HG03060 (cell line): ENCODE measurements at regions not wholly inside any gene's neighbourhood (a gene's known extent, or its start where the extent isn't known, plus 50 kb on each side); places are given as distances from the start of the nearest gene placed in this dataset.
A peak's percentile ranks its signal among the peaks of the same experiment; 100 is the strongest.

ENCODE experiments used
- ATAC-seq: cut with Tn5 transposase; IDR thresholded peaks from one replicate; pipeline ENCODE4 v1.9.1; 2021; ENCODE audit warnings: low read depth, moderate number of reproducible peaks; ENCODE audit not compliant: unreplicated experiment

GRCh38 chr2:158049129-158049855, 52.4 kb upstream of the UPP2 start:
- ATAC-seq = no peak

DNA sequence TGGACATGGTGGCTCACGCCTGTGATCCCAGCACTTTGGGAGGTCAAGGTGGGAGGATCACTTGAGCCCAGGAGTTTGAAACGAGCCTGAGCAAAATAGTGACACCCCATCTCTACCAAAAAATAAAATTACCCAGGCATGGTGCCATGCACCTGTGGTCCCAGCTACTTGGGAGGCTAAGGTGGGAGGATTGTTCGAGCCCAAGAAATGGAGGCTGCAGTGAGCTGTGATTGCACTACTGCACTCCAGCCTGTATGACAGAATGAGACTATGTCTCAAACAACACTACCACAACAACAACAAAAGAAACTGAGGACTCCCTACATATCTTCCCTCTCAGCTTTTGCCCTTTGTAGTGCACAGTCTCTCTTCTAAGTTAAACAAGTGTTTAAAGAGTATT, 53.3 kb upstream of the UPP2 start:
- ATAC-seq = no peak

DNA sequence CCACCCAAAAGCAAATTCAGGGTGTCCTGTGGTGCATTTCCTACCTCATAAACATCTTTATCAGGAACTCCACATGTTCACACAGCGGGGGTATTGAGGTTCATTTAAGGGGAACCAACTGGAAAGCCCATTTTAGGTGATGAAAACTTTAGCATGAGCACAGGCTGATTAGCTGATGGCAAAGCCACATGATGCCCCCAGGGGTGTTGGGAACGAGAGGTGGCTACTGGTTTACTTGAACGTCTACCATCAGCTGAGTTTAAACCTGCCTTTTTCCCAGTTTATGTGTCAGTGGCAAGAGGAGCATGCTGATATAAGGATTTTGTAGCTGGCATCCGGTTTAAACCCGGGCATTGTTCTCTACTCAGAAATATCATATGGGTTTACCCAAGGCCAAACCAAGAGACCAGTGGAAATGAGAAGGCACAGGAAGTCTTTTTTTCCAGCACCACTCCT, 54.5 kb upstream of the UPP2 start:
- ATAC-seq = no peak

GRCh38 chr2:158046121-158046880, 55.4 kb upstream of the UPP2 start:
- ATAC-seq = no peak

DNA sequence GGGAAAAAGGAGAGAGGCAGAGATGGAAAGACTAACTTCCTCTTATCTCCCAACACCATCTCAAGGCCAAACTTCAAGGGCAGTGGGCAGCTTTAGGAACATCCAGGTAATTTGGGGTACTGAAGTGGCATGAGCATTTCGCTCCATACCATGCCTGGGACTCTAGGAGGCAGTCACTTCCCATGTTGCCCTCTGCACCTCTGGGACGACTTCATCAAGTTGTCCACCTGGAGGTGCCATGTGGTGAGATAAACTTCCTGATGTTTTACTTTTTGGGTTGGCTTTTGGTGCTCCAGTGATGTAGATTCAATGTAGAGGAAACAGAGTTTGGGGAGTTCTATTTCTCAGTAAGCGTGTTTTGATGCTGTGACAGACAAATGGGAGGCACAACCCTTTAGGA, 56.3 kb upstream of the UPP2 start:
- ATAC-seq = no peak

DNA sequence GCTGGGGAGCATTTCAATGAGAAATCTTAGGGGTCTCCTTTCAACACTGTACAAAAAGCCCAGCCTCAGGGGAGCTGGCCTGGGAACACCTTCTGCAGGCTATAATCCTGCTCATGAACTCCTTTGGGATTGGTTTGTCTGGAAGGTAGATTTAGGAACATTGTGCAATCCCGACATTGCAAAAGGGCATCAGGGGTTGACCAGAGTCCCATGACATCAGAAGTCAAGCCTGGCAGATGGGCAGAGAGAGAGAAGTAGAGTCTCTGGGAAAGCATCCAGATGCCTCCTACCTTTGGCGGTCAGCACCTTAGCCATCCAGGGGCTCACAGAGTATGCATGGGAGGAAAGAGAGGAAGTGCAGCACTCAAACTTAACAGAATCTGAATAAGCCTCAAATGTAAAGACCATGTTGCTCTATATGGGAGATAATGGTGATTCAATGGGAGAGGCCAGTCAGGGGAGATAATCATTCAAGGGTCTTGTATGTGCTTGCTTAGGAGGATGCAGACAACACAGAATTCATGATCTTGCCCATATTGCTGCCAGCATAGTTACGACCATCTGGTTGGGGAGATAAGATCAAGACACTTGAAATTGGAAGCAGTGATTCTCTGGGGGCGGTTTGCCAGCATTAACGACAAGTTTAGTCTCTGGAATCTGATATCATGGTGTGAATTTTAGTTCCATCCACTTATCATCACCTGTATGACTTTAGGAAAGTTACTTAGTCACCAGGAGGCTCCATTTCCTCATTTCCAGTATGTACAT, 58.3 kb upstream of the UPP2 start:
- ATAC-seq = no peak

GRCh38 chr2:158042666-158043065, 59.0 kb upstream of the UPP2 start:
- no peak for ATAC-seq

DNA sequence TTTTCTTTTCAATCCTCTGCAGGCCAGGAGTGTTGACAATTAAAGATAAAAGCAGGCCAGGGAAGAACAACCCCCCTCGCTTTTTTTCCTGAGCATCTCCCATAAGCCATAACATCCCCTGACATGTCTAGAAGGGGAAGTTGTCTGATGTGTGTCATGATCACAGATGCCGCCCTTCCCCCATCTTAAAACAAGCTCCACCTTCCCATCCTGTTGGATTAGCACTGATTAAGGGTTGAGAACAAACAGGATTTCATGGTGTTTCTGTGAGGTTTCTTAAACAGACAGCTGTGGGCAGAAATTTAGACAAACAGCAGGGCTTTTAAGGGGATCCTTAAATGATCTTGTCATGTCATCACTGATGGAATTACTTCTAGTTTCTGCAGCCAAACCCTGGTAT, 59.4 kb upstream of the UPP2 start:
- ATAC-seq = no peak

DNA sequence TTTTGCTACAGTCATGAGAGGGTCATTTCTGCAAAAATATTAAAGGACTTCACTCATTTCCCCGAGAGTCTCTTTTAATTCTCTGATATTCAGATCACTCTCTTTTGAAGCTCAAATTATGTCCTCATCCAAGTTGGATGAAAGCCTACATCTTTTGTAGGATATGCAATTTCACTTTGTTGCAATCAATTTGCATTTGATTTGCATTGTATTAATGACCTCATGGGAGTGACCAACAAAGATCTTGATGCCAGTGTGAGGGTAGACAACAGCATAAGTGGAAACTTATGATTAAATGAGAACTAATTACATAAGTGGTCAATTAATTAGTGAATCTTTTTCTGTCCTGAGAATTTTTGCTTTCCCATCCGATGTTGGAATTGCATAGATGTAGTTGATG, 60.3 kb upstream of the UPP2 start:
- no peak for ATAC-seq

DNA sequence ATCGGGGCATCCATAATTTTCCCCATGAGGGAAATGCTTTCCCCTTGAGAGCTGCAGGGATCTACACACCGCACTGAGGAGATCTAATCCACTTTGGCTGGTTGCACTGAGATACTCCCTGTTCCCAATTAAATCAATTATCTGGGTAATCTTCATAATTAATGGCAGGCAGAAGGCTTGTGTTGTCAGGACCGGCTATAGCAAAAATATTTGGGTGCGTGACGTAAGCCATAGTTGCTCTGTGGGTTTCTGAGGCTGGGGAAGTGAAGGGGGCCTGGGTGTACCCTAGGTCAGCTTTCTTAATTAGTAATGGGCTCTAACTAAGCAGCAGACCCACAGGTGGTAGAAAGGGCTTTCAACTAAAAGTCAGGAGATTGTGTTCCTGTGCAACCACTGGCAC, 62.8 kb upstream of the UPP2 start:
- ATAC-seq = no peak

DNA sequence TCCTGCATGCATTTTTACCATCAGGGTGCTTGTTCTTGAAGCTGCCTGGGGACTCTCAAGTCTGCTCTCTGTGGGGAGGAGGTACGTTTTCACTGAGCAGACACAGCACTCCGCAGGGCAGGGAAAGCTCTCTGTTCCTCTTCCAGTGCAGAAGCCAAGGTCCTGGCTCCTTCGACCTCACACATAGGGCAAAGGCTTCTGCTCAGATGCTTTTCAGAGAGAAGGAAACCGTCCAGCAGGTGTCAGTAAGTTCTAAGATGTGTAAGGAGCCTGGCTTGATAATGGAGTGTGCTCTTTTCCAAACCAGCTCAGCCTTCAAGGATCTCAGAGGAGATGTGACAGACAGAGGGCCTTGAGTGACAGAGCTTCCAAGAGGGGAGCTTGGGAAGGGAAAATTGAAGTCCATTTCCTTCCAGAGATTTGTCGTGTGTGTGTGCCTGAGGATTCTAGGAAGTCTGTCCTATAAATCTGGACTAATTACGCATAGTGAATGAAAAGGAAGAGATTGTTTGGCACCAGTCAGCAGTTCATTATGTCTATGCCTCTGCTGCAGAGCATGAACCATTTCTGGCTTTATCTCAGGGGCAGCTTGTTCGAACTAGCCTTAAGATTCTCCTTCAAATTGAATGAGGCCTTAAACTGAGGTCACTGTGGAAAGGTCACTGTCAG, 67.3 kb upstream of the UPP2 start:
- ATAC-seq = no peak

- ATAC-seq = no peak
These were observed 70.3 kb upstream of the UPP2 start for GRCh38 chr2:158031371-158031770.

GRCh38 chr2:158025255-158025996, 76.2 kb upstream of the UPP2 start:
- no peak for ATAC-seq

DNA sequence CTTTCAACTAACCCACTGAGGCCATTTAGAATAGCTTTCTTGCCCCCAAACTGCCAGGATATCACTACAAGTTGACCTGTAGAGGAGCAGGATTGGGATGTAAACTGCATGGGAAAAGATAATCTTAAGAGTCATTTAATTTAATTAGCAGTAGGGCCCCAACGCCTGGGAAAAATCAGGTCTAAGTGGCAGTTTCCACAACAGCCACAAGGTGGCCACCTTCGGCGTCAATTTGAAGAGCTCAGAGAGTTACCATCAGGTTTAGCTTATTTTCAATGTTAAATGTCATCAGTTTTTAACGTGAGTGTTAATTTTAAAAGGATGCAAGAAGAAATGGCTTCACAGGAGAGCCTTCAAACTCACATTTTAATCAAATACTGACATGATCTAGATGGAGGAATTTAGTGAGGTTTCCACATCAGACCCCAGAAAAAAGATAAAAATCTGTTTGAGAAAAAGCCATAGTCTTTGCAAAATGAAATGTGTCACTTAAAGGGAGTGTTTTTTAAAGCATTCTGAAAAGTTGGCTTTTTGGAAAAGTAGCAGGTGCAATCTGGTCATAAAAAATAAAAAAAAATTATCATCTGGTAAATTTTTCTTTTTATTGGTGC, 77.3 kb upstream of the UPP2 start:
- peak; percentile 75 for ATAC-seq

DNA sequence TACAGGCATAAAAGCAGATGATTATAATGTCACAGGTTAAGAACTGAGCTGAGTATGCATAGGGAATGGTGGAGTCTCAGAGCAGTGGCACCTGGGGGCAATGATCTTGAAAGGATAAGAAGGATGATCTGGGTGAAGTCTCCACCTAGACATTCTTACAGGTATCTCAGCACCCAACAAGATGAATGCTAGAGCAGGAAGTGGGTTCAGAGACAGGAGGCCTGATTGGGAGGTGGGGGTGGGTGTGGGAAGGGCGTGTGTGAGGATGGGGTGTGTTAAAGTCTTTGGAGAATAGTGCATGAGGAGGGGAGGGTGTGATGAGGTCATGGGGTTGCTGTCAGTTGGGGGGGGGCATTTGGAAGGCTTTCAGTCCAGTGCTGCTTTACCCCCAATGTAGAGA, 78.8 kb upstream of the UPP2 start:
- no peak for ATAC-seq

DNA sequence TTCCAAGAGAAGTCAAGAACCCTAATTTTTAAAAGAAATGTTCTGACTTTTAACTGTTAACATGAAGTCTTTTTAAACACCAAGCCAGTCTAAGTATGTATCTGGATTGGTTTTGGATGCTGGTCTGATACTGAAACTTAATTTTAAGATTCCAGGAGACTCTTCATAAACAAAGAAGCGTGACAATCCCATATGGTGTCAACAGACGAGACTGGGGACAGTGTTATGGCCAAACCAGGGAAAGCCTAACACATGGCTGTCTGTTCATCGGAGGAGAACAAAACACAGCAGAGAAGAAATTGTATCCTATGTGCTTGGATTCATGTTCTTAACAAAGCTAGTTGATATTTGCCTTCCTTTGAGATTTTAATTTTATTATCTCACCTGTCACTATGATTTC, 80.5 kb upstream of the UPP2 start:
- no peak for ATAC-seq

DNA sequence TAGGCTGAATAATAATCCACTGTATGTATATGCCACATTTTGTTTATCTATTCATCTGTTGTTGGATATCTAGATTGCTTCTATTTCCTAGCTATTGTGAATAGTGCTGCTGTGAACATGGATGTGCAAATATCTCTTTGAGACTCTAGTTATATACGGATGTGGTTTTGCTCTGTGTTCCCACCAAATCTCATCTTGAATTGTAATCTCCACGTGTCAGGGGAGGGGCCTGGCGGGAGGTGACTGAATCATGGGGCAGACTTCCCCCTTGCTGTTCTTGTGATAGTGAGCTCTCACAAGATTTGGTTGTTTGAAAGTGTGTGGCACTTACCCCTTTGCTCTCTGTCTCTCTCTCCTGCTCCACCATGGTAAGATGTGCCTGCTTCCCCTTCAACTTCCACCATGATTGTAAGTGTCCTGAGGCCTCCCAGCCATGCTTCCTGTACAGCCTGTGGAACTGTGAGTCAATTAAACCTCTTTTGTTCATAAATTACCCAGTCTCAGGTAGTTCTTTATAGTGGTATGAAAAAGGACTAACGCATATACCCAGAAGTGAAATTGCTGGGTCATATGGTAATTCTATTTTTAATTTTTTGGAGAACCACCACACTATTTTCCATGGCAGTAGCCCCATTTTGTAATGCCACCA, 86.1 kb upstream of the UPP2 start:
- no peak for ATAC-seq

DNA sequence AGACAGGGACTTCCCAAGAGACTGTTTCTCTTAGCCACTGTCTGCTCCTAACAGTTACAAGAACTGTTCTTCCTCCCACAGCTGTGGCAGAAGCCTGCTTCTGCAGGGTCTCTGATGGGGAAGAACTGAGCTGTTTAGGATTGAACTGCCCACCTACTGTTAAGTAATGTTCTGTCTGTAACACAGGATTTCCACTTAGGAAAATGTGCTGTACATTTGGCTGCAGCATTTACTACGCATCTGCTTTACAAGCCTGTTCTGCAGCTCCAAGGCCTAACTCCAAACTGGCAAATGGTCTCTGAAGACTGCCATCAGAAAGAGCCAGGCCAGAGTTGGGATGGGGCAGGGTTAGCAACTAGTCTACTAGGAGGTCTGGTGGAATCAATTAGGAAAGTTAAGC, 87.8 kb upstream of the UPP2 start:
- ATAC-seq = no peak

GRCh38 chr2:158011055-158011771, 90.5 kb upstream of the UPP2 start:
- ATAC-seq = no peak
